Mesenchymal stem cell (in vitro differentiated cells and primary cell): ENCODE measurements at regions not wholly inside any gene's neighbourhood (a gene's known extent, or its start where the extent isn't known, plus 50 kb on each side); places are given as distances from the start of the nearest gene placed in this dataset. TPM values are rescaled to one million over a fixed set of nuclear protein-coding genes. Genes with fewer than 3 reads are reported as not detected.

ENCODE experiments used
- small RNA-seq: library from polyadenylated mRNA; stranded (forward); fragments of <200 nt; extraction: miRNeasy Mini kit (QIAGEN cat#:217004); gene quantifications from one replicate; pipeline ENCODE3, GENCODE V24; 2013; ENCODE audit warnings: low read depth

Small RNA genes lying in the stretch of these regions (small RNA-seq; reads per million reads assigned to genes)
- gene AL356277.1 (not detected), gene TXNP7 (not detected)
